HG02981 (cell line): ENCODE measurements at regions not wholly inside any gene's neighbourhood (a gene's known extent, or its start where the extent isn't known, plus 50 kb on each side); places are given as distances from the start of the nearest gene placed in this dataset.

Source experiments
- ATAC-seq: cut with Tn5 transposase; IDR thresholded peaks from one replicate; pipeline ENCODE4 v1.9.1; 2021; ENCODE audit warnings: mild to moderate bottlenecking, moderate library complexity; ENCODE audit not compliant: unreplicated experiment

GRCh38 chr2:133802409-133803039 is 234.3 kb upstream of the NCKAP5 start:
- no peak for ATAC-seq

- no peak for ATAC-seq
These were observed 238.3 kb upstream of the NCKAP5 start for GRCh38 chr2:133806564-133806963.

- ATAC-seq: no peak
These were observed 241.2 kb upstream of the NCKAP5 start for GRCh38 chr2:133809485-133809884.

GRCh38 chr2:133810559-133810958 is 242.3 kb upstream of the NCKAP5 start:
- ATAC-seq: no peak

GRCh38 chr2:133811409-133812125 is 243.3 kb upstream of the NCKAP5 start:
- ATAC-seq: no peak

GRCh38 chr2:133812826-133813617 is 244.8 kb upstream of the NCKAP5 start:
- no peak for ATAC-seq

- ATAC-seq: no peak
These were observed 246.6 kb upstream of the NCKAP5 start for GRCh38 chr2:133814890-133815289.

GRCh38 chr2:133816037-133816436 is 247.8 kb upstream of the NCKAP5 start:
- ATAC-seq: no peak

GRCh38 chr2:133817680-133818566 is 249.7 kb upstream of the NCKAP5 start:
- no peak for ATAC-seq

- ATAC-seq: no peak
These were observed 250.4 kb upstream of the NCKAP5 start for GRCh38 chr2:133818661-133819060.

- ATAC-seq: no peak
These were observed 251.6 kb upstream of the NCKAP5 start for GRCh38 chr2:133819906-133820305.

- ATAC-seq: no peak
These were observed 253.0 kb upstream of the NCKAP5 start for GRCh38 chr2:133821107-133821760.

GRCh38 chr2:133822517-133823225 is 254.4 kb upstream of the NCKAP5 start:
- no peak for ATAC-seq

- no peak for ATAC-seq
These were observed 254.9 kb upstream of the NCKAP5 start for GRCh38 chr2:133823226-133823550.

- ATAC-seq: no peak
These were observed 256.6 kb upstream of the NCKAP5 start for GRCh38 chr2:133824869-133825268.

- no peak for ATAC-seq
These were observed 257.5 kb upstream of the NCKAP5 start for GRCh38 chr2:133825778-133826177.

- no peak for ATAC-seq
These were observed 260.6 kb upstream of the NCKAP5 start for GRCh38 chr2:133828913-133829312.

- no peak for ATAC-seq
These were observed 261.3 kb upstream of the NCKAP5 start for GRCh38 chr2:133829450-133830020.

GRCh38 chr2:133833746-133834145 is 265.5 kb upstream of the NCKAP5 start:
- no peak for ATAC-seq
